ENCODE measurements at regions not wholly inside any gene's neighbourhood (a gene's known extent, or its start where the extent isn't known, plus 50 kb on each side); places are given as distances from the start of the nearest gene placed in this dataset.

- ATAC-seq: peak; percentile 94
- Mint-ChIP-seq H3K9me3 (no peaks in the 10 kb centered on the region), H3K27ac (peak overlapping the region; percentile 92), H3K36me3 (ENCODE audit: low read depth) (no peaks in the 10 kb centered on the region), H3K4me1 (peaks cover 41% of the 10 kb centered on the region), H3K27me3 (ENCODE audit: insufficient read depth, low read depth, poor library complexity) (no peaks in the 10 kb centered on the region), H3K4me3 (peak overlapping the region; percentile 28; the same call in 2 of the 3 replicates)
- no peaks in the 10 kb centered on the region for H3K27me3 ChIP-seq (ENCODE audit: insufficient read depth)
- no peak overlapping the region for H3K27ac ChIP-seq (ENCODE audit: low read depth)
- H3K9me2 ChIP-seq (ENCODE audit: insufficient read depth): no peaks in the 10 kb centered on the region; the same call in 1 of the 2 replicates
- H3F3A ChIP-seq (replicated peaks; ENCODE audit: low read depth): no peaks in the 10 kb centered on the region
- TF ChIP-seq NANOG (IDR thresholded peaks at IDR 0.05; ENCODE audit: borderline replicate concordance) (peak; percentile 82), ZNF114 (CRISPR knock-in tag; IDR thresholded peaks at IDR 0.05) (no peak), CREB1 (CRISPR knock-in tag; IDR thresholded peaks at IDR 0.05; ENCODE audit: low read depth) (no peak), POLR2AphosphoS5 (IDR thresholded peaks at IDR 0.05; ENCODE audit: low read depth) (no peak), CTCF (conservative IDR thresholded peaks at IDR 0.05; ENCODE audit: low read depth in 2 of 2) (no peak), JUNB (IDR thresholded peaks at IDR 0.05; ENCODE audit: unreplicated experiment) (no peak)
- TF ChIP-seq, protein P1, sequence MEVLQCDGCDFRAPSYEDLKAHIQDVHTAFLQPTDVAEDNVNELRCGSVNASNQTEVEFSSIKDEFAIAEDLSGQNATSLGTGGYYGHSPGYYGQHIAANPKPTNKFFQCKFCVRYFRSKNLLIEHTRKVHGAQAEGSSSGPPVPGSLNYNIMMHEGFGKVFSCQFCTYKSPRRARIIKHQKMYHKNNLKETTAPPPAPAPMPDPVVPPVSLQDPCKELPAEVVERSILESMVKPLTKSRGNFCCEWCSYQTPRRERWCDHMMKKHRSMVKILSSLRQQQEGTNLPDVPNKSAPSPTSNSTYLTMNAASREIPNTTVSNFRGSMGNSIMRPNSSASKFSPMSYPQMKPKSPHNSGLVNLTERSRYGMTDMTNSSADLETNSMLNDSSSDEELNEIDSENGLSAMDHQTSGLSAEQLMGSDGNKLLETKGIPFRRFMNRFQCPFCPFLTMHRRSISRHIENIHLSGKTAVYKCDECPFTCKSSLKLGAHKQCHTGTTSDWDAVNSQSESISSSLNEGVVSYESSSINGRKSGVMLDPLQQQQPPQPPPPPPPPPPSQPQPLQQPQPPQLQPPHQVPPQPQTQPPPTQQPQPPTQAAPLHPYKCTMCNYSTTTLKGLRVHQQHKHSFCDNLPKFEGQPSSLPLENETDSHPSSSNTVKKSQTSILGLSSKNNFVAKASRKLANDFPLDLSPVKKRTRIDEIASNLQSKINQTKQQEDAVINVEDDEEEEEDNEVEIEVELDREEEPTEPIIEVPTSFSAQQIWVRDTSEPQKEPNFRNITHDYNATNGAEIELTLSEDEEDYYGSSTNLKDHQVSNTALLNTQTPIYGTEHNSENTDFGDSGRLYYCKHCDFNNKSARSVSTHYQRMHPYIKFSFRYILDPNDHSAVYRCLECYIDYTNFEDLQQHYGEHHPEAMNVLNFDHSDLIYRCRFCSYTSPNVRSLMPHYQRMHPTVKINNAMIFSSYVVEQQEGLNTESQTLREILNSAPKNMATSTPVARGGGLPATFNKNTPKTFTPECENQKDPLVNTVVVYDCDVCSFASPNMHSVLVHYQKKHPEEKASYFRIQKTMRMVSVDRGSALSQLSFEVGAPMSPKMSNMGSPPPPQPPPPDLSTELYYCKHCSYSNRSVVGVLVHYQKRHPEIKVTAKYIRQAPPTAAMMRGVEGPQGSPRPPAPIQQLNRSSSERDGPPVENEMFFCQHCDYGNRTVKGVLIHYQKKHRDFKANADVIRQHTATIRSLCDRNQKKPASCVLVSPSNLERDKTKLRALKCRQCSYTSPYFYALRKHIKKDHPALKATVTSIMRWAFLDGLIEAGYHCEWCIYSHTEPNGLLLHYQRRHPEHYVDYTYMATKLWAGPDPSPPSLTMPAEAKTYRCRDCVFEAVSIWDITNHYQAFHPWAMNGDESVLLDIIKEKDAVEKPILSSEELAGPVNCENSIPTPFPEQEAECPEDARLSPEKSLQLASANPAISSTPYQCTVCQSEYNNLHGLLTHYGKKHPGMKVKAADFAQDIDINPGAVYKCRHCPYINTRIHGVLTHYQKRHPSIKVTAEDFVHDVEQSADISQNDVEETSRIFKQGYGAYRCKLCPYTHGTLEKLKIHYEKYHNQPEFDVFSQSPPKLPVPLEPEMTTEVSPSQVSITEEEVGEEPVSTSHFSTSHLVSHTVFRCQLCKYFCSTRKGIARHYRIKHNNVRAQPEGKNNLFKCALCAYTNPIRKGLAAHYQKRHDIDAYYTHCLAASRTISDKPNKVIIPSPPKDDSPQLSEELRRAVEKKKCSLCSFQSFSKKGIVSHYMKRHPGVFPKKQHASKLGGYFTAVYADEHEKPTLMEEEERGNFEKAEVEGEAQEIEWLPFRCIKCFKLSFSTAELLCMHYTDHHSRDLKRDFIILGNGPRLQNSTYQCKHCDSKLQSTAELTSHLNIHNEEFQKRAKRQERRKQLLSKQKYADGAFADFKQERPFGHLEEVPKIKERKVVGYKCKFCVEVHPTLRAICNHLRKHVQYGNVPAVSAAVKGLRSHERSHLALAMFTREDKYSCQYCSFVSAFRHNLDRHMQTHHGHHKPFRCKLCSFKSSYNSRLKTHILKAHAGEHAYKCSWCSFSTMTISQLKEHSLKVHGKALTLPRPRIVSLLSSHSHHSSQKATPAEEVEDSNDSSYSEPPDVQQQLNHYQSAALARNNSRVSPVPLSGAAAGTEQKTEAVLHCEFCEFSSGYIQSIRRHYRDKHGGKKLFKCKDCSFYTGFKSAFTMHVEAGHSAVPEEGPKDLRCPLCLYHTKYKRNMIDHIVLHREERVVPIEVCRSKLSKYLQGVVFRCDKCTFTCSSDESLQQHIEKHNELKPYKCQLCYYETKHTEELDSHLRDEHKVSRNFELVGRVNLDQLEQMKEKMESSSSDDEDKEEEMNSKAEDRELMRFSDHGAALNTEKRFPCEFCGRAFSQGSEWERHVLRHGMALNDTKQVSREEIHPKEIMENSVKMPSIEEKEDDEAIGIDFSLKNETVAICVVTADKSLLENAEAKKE (CRISPR knock-in tag; IDR thresholded peaks at IDR 0.05): peak; percentile 50; the same call in 1 of the 2 replicates
- TF ChIP-seq, protein P2, sequence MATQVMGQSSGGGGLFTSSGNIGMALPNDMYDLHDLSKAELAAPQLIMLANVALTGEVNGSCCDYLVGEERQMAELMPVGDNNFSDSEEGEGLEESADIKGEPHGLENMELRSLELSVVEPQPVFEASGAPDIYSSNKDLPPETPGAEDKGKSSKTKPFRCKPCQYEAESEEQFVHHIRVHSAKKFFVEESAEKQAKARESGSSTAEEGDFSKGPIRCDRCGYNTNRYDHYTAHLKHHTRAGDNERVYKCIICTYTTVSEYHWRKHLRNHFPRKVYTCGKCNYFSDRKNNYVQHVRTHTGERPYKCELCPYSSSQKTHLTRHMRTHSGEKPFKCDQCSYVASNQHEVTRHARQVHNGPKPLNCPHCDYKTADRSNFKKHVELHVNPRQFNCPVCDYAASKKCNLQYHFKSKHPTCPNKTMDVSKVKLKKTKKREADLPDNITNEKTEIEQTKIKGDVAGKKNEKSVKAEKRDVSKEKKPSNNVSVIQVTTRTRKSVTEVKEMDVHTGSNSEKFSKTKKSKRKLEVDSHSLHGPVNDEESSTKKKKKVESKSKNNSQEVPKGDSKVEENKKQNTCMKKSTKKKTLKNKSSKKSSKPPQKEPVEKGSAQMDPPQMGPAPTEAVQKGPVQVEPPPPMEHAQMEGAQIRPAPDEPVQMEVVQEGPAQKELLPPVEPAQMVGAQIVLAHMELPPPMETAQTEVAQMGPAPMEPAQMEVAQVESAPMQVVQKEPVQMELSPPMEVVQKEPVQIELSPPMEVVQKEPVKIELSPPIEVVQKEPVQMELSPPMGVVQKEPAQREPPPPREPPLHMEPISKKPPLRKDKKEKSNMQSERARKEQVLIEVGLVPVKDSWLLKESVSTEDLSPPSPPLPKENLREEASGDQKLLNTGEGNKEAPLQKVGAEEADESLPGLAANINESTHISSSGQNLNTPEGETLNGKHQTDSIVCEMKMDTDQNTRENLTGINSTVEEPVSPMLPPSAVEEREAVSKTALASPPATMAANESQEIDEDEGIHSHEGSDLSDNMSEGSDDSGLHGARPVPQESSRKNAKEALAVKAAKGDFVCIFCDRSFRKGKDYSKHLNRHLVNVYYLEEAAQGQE (IDR thresholded peaks at IDR 0.05; ENCODE audit: unreplicated experiment): no peak
- H3K36me3 ChIP-seq (ENCODE audit: insufficient read depth): no peaks in the 10 kb centered on the region
- peak overlapping the region; percentile 61 for H3K4me2 ChIP-seq
- peaks cover 39% of the 10 kb centered on the region for H3K4me1 ChIP-seq (ENCODE audit: insufficient read depth)
- H3K79me2 ChIP-seq (replicated peaks; ENCODE audit: insufficient read depth): no peaks in the 10 kb centered on the region
- DNase-seq (ENCODE audit: low spot score): peak; percentile 36
- no peaks in the 10 kb centered on the region for H4K20me1 ChIP-seq (replicated peaks; ENCODE audit: insufficient read depth)
- no peak overlapping the region for H2AFZ ChIP-seq
- H3K4me3 ChIP-seq: peak overlapping the region; percentile 24; the same call in 1 of the 2 replicates
These were observed 199.0 kb upstream of the GRIP1 start for GRCh38 chr12:66877925-66878324.
